Stimulated activated naive B cell treated with anti-CD40 and anti-IgM and Interleukin-4, amounts not matched to agents 10 μg/mL and 1 μg/mL and 100 μg/mL, for 72 hours (primary cell): ENCODE measurements at regions not wholly inside any gene's neighbourhood (a gene's known extent, or its start where the extent isn't known, plus 50 kb on each side); places are given as distances from the start of the nearest gene placed in this dataset.

ENCODE experiments used
- ATAC-seq, 2 donors: fragments of 150-1000 bp; cut with Tn5 transposase; replicated peaks; 2 replicates each; pipeline ENCODE4 v1.10.0; 2021; ENCODE audit warnings: moderate library complexity in 1 of 2
- DNase-seq: peaks from one replicate; pipeline ENCODE4 v3.0.0; 2021
- H3K27ac Mint-ChIP-seq: one replicate; pipeline ENCODE4 v1.8.0; 2022; ENCODE audit warnings: mild to moderate bottlenecking, mixed read lengths
- H3K27me3 Mint-ChIP-seq, 2 donors: one replicate each; pipeline ENCODE4 v1.8.0; 2022; ENCODE audit warnings: mixed read lengths in 2 of 2
- H3K36me3 Mint-ChIP-seq, 2 donors: one replicate each; pipeline ENCODE4 v1.8.0; 2022; ENCODE audit warnings: mixed read lengths in 2 of 2, mild to moderate bottlenecking in 1 of 2
- H3K4me1 Mint-ChIP-seq, 2 donors: one replicate each; pipeline ENCODE4 v1.8.0; 2022; ENCODE audit warnings: mixed read lengths in 2 of 2, mild to moderate bottlenecking in 1 of 2
- H3K4me3 Mint-ChIP-seq, 2 donors: one replicate each; pipeline ENCODE4 v1.8.0; 2022; ENCODE audit warnings: mild to moderate bottlenecking in 2 of 2, mixed read lengths in 2 of 2, moderate library complexity in 1 of 2
- H3K9me3 Mint-ChIP-seq, 2 donors: one replicate each; pipeline ENCODE4 v1.8.0; 2022; ENCODE audit warnings: mixed read lengths in 2 of 2, mild to moderate bottlenecking in 1 of 2

- DNase-seq (no peak), ATAC-seq (no peak)
- Mint-ChIP-seq H3K4me1 (no peaks in the 10 kb centered on the region), H3K36me3 (no peaks in the 10 kb centered on the region), H3K27ac (no peak overlapping the region), H3K4me3 (no peak overlapping the region), H3K9me3 (peaks cover 0 to 2% of the 10 kb centered on the region in 2 donors), H3K27me3 (no peaks in the 10 kb centered on the region)
Observed at GRCh38 chr15:95247071-95247984, 1016.0 kb downstream of the MCTP2 start.

- no peaks in the 10 kb centered on the region for H3K36me3 Mint-ChIP-seq
- H3K27ac Mint-ChIP-seq = no peak overlapping the region
- ATAC-seq (no peak), DNase-seq (no peak)
- H3K9me3 Mint-ChIP-seq = peaks cover 0 to 2% of the 10 kb centered on the region in 2 donors
- no peak overlapping the region for H3K4me3 Mint-ChIP-seq
- no peaks in the 10 kb centered on the region for H3K4me1 Mint-ChIP-seq
- H3K27me3 Mint-ChIP-seq = no peaks in the 10 kb centered on the region
Observed at GRCh38 chr15:95249524-95249923, 1018.2 kb downstream of the MCTP2 start.

- no peak overlapping the region for H3K27ac Mint-ChIP-seq
- H3K9me3 Mint-ChIP-seq = peaks cover 0 to 2% of the 10 kb centered on the region in 2 donors
- H3K4me3 Mint-ChIP-seq = no peak overlapping the region
- no peaks in the 10 kb centered on the region for H3K4me1 Mint-ChIP-seq
- no peaks in the 10 kb centered on the region for H3K36me3 Mint-ChIP-seq
- ATAC-seq (no peak), DNase-seq (no peak)
- peaks cover 0 to 3% of the 10 kb centered on the region in 2 donors for H3K27me3 Mint-ChIP-seq
Observed at GRCh38 chr15:95252404-95252803, 1021.0 kb downstream of the MCTP2 start.

GRCh38 chr15:95254263-95254662 is 1022.9 kb downstream of the MCTP2 start:
- Mint-ChIP-seq H3K27me3 (peaks cover 5 to 10% of the 10 kb centered on the region in 2 donors), H3K4me1 (no peaks in the 10 kb centered on the region), H3K36me3 (no peaks in the 10 kb centered on the region), H3K9me3 (no peaks in the 10 kb centered on the region), H3K4me3 (no peak overlapping the region), H3K27ac (no peak overlapping the region)
- DNase-seq (no peak), ATAC-seq (no peak)

- H3K4me3 Mint-ChIP-seq = no peak overlapping the region
- peaks cover 7 to 20% of the 10 kb centered on the region in 2 donors for H3K27me3 Mint-ChIP-seq
- no peaks in the 10 kb centered on the region for H3K36me3 Mint-ChIP-seq
- H3K27ac Mint-ChIP-seq = no peak overlapping the region
- ATAC-seq (peak; percentile 41 to 54), DNase-seq (peak; percentile 2)
- no peaks in the 10 kb centered on the region for H3K9me3 Mint-ChIP-seq
- H3K4me1 Mint-ChIP-seq = peaks cover 0 to 1% of the 10 kb centered on the region in 2 donors
Observed at GRCh38 chr15:95259513-95259912, 1028.2 kb downstream of the MCTP2 start.

GRCh38 chr15:95259965-95260364 is 1028.6 kb downstream of the MCTP2 start:
- no peak overlapping the region for H3K4me3 Mint-ChIP-seq
- H3K9me3 Mint-ChIP-seq = no peaks in the 10 kb centered on the region
- H3K36me3 Mint-ChIP-seq = no peaks in the 10 kb centered on the region
- ATAC-seq = no peak
- H3K4me1 Mint-ChIP-seq = peaks cover 0 to 1% of the 10 kb centered on the region in 2 donors
- H3K27ac Mint-ChIP-seq = no peak overlapping the region
- no peak for DNase-seq
- peaks cover 7 to 20% of the 10 kb centered on the region in 2 donors for H3K27me3 Mint-ChIP-seq

- ATAC-seq = no peak
- Mint-ChIP-seq H3K9me3 (no peaks in the 10 kb centered on the region), H3K4me1 (peaks cover 0 to 1% of the 10 kb centered on the region in 2 donors), H3K4me3 (no peak overlapping the region), H3K27ac (no peak overlapping the region), H3K36me3 (no peaks in the 10 kb centered on the region), H3K27me3 (peaks cover 7 to 20% of the 10 kb centered on the region in 2 donors)
- DNase-seq = no peak
Observed at GRCh38 chr15:95260856-95261255, 1029.5 kb downstream of the MCTP2 start.

- no peaks in the 10 kb centered on the region for H3K36me3 Mint-ChIP-seq
- no peak overlapping the region for H3K4me3 Mint-ChIP-seq
- H3K27me3 Mint-ChIP-seq = peaks cover 7 to 20% of the 10 kb centered on the region in 2 donors
- H3K4me1 Mint-ChIP-seq = peaks cover 0 to 1% of the 10 kb centered on the region in 2 donors
- no peak for DNase-seq
- H3K27ac Mint-ChIP-seq = no peak overlapping the region
- H3K9me3 Mint-ChIP-seq = peaks cover 0 to 4% of the 10 kb centered on the region in 2 donors
- no peak for ATAC-seq
Observed at GRCh38 chr15:95261546-95261945, 1030.2 kb downstream of the MCTP2 start.

- DNase-seq (no peak), ATAC-seq (no peak)
- Mint-ChIP-seq H3K4me3 (no peak overlapping the region), H3K36me3 (no peaks in the 10 kb centered on the region), H3K4me1 (peaks cover 0 to 1% of the 10 kb centered on the region in 2 donors), H3K27me3 (peaks cover 7 to 20% of the 10 kb centered on the region in 2 donors), H3K27ac (no peak overlapping the region), H3K9me3 (peaks cover 0 to 4% of the 10 kb centered on the region in 2 donors)
Observed at GRCh38 chr15:95261968-95262367, 1030.6 kb downstream of the MCTP2 start.

- Mint-ChIP-seq H3K4me1 (peaks cover 0 to 1% of the 10 kb centered on the region in 2 donors), H3K36me3 (no peaks in the 10 kb centered on the region), H3K27me3 (peaks cover 7 to 15% of the 10 kb centered on the region in 2 donors), H3K9me3 (peaks cover 3 to 4% of the 10 kb centered on the region in 2 donors), H3K4me3 (no peak overlapping the region), H3K27ac (no peak overlapping the region)
- DNase-seq = no peak
- no peak for ATAC-seq
Observed at GRCh38 chr15:95262866-95263564, 1031.7 kb downstream of the MCTP2 start.

- Mint-ChIP-seq H3K4me3 (no peak overlapping the region), H3K9me3 (peaks cover 4% of the 10 kb centered on the region in 2 donors), H3K4me1 (peaks cover 0 to 1% of the 10 kb centered on the region in 2 donors), H3K36me3 (no peaks in the 10 kb centered on the region), H3K27me3 (peaks cover 7 to 15% of the 10 kb centered on the region in 2 donors), H3K27ac (no peak overlapping the region)
- no peak for DNase-seq
- no peak for ATAC-seq
Observed at GRCh38 chr15:95263751-95264150, 1032.4 kb downstream of the MCTP2 start.

GRCh38 chr15:95265419-95265997 is 1034.1 kb downstream of the MCTP2 start:
- no peak for DNase-seq
- H3K27me3 Mint-ChIP-seq = peaks cover 0 to 7% of the 10 kb centered on the region in 2 donors
- H3K27ac Mint-ChIP-seq = no peak overlapping the region
- H3K9me3 Mint-ChIP-seq = peaks cover 4% of the 10 kb centered on the region in 2 donors
- ATAC-seq = no peak
- no peaks in the 10 kb centered on the region for H3K4me1 Mint-ChIP-seq
- no peak overlapping the region for H3K4me3 Mint-ChIP-seq
- H3K36me3 Mint-ChIP-seq = no peaks in the 10 kb centered on the region

GRCh38 chr15:95266451-95267061 is 1035.2 kb downstream of the MCTP2 start:
- Mint-ChIP-seq H3K27ac (no peak overlapping the region), H3K4me1 (no peaks in the 10 kb centered on the region), H3K4me3 (no peak overlapping the region), H3K9me3 (peaks cover 4% of the 10 kb centered on the region in 2 donors), H3K27me3 (no peaks in the 10 kb centered on the region), H3K36me3 (no peaks in the 10 kb centered on the region)
- ATAC-seq = no peak
- no peak for DNase-seq

GRCh38 chr15:95267481-95267880 is 1036.1 kb downstream of the MCTP2 start:
- H3K27me3 Mint-ChIP-seq = no peaks in the 10 kb centered on the region
- H3K36me3 Mint-ChIP-seq = no peaks in the 10 kb centered on the region
- H3K4me3 Mint-ChIP-seq = no peak overlapping the region
- DNase-seq = no peak
- no peak overlapping the region for H3K27ac Mint-ChIP-seq
- no peak for ATAC-seq
- H3K4me1 Mint-ChIP-seq = no peaks in the 10 kb centered on the region
- H3K9me3 Mint-ChIP-seq = peaks cover 6 to 8% of the 10 kb centered on the region in 2 donors
